ENCODE measurements at regions not wholly inside any gene's neighbourhood (a gene's known extent, or its start where the extent isn't known, plus 50 kb on each side); places are given as distances from the start of the nearest gene placed in this dataset.

GRCh38 chr14:104305511-104306449, 167.4 kb downstream of the KIF26A start:
- TF ChIP-seq CTCF (IDR thresholded peaks at IDR 0.05), result no peak
- TF ChIP-seq POLR2A (IDR thresholded peaks at IDR 0.05), result no peak
